ENCODE measurements at regions not wholly inside any gene's neighbourhood (a gene's known extent, or its start where the extent isn't known, plus 50 kb on each side); places are given as distances from the start of the nearest gene placed in this dataset.

- DNase-seq (ENCODE audit: insufficient read length) (no peak), FAIRE-seq (no peak)
- TF ChIP-seq TAF1 (IDR thresholded peaks at IDR 0.05; ENCODE audit: borderline replicate concordance, low read depth, low read length) (no peak), POLR2AphosphoS5 (IDR thresholded peaks at IDR 0.05; ENCODE audit: low read depth, low read length) (no peak), POLR2A (IDR thresholded peaks at IDR 0.05; ENCODE audit: low read depth, low read length) (no peak)
Observed at GRCh38 chr16:13403326-13403725, 501.9 kb downstream of the SHISA9 start.

DNA sequence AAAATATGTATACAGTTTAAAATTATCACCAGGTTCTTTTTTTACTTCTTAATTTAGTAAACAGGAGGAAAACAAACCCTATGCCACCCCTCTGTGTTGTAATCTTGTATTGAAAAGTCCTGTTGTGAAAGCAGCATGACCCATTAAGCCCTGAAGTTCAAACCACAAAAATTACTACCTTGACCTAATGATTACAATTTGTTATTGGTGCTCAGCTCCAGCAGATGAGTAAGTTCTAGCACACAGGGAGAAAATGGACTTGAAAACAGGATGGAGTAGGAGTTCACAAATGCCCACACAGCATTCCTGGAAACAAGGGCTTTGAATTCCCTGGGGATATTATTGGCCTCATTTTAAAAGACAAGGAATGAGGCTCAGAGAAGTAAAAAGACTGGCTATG, 505.8 kb upstream of the ERCC4 start:
- no peak for TF ChIP-seq POLR2A (IDR thresholded peaks at IDR 0.05; ENCODE audit: low read depth, low read length)
- TF ChIP-seq TAF1 (IDR thresholded peaks at IDR 0.05; ENCODE audit: borderline replicate concordance, low read depth, low read length), result no peak

GRCh38 chr16:13419589-13419988, 500.4 kb upstream of the ERCC4 start:
- TF ChIP-seq POLR2AphosphoS5 (IDR thresholded peaks at IDR 0.05; ENCODE audit: low read depth, low read length), result no peak
- no peak for TF ChIP-seq TAF1 (IDR thresholded peaks at IDR 0.05; ENCODE audit: borderline replicate concordance, low read depth, low read length)
- no peak for TF ChIP-seq POLR2A (IDR thresholded peaks at IDR 0.05; ENCODE audit: low read depth, low read length)
- FAIRE-seq (no peak), DNase-seq (ENCODE audit: insufficient read length) (no peak)

More for the DNA sequence above, 505.8 kb upstream of the ERCC4 start:
- DNase-seq (ENCODE audit: insufficient read length) (no peak), FAIRE-seq (no peak)

GRCh38 chr16:13421726-13422125, 498.2 kb upstream of the ERCC4 start:
- DNase-seq (ENCODE audit: insufficient read length) (no peak), FAIRE-seq (no peak)
- no peak for TF ChIP-seq POLR2AphosphoS5 (IDR thresholded peaks at IDR 0.05; ENCODE audit: low read depth, low read length)
- TF ChIP-seq TAF1 (IDR thresholded peaks at IDR 0.05; ENCODE audit: borderline replicate concordance, low read depth, low read length), result no peak
- TF ChIP-seq POLR2A (IDR thresholded peaks at IDR 0.05; ENCODE audit: low read depth, low read length), result no peak

GRCh38 chr16:13425836-13426235, 494.1 kb upstream of the ERCC4 start:
- FAIRE-seq, result no peak
- TF ChIP-seq POLR2AphosphoS5 (IDR thresholded peaks at IDR 0.05; ENCODE audit: low read depth, low read length), result no peak
- no peak for TF ChIP-seq TAF1 (IDR thresholded peaks at IDR 0.05; ENCODE audit: borderline replicate concordance, low read depth, low read length)
- no peak for TF ChIP-seq POLR2A (IDR thresholded peaks at IDR 0.05; ENCODE audit: low read depth, low read length)
- DNase-seq (ENCODE audit: insufficient read length), result no peak

- DNase-seq (ENCODE audit: insufficient read length), result no peak
Observed at GRCh38 chr16:13426269-13426668, 493.7 kb upstream of the ERCC4 start.

DNA sequence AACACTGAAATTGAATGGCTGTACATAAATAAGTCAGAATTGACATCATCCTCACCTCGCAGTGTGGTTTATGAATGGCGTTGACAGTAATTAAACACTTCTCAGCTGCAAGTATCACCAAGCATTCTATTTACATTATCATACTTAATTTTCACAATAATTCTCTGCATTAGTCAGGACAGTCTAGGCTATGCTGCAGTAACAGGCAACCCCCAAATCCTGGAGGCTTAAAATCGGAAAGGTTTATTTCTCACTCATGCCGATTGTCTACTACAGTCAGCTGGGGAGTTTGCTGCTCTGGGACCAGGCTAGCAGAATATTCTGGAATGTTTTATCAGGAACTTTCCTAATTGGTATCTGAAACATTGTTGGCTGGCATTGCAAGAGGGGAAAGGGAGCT, 493.2 kb upstream of the ERCC4 start:
- FAIRE-seq, result peak; percentile 17
- TF ChIP-seq POLR2A (IDR thresholded peaks at IDR 0.05; ENCODE audit: low read depth, low read length) (no peak), POLR2AphosphoS5 (IDR thresholded peaks at IDR 0.05; ENCODE audit: low read depth, low read length) (no peak), TAF1 (IDR thresholded peaks at IDR 0.05; ENCODE audit: borderline replicate concordance, low read depth, low read length) (no peak)

More at GRCh38 chr16:13426269-13426668, 493.7 kb upstream of the ERCC4 start:
- no peak for FAIRE-seq
- no peak for TF ChIP-seq POLR2AphosphoS5 (IDR thresholded peaks at IDR 0.05; ENCODE audit: low read depth, low read length)
- no peak for TF ChIP-seq POLR2A (IDR thresholded peaks at IDR 0.05; ENCODE audit: low read depth, low read length)

DNA sequence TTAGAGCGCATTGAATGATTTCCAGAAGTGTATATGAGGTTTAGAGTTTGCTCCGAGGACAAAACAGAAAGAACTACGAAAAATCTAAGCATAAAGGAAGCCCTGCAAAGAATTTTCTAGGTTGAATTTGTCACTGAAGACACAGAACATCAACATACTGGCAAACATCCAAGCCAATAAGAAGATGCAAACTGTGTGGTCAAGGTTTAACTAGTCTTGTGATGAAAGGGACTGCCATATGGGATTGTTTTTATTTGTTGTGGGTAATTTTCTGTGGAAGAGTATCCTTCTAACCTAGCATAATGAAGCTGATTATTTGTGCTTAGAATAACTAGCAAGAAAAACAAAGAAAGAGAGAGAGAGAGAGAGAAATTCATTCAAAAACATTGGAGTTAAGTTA, 492.0 kb upstream of the ERCC4 start:
- TF ChIP-seq TAF1 (IDR thresholded peaks at IDR 0.05; ENCODE audit: borderline replicate concordance, low read depth, low read length), result no peak
- no peak for TF ChIP-seq POLR2A (IDR thresholded peaks at IDR 0.05; ENCODE audit: low read depth, low read length)
- no peak for TF ChIP-seq POLR2AphosphoS5 (IDR thresholded peaks at IDR 0.05; ENCODE audit: low read depth, low read length)
- FAIRE-seq (peak; percentile 46), DNase-seq (ENCODE audit: insufficient read length) (no peak)

More for the DNA sequence above, 493.2 kb upstream of the ERCC4 start:
- no peak for DNase-seq (ENCODE audit: insufficient read length)

DNA sequence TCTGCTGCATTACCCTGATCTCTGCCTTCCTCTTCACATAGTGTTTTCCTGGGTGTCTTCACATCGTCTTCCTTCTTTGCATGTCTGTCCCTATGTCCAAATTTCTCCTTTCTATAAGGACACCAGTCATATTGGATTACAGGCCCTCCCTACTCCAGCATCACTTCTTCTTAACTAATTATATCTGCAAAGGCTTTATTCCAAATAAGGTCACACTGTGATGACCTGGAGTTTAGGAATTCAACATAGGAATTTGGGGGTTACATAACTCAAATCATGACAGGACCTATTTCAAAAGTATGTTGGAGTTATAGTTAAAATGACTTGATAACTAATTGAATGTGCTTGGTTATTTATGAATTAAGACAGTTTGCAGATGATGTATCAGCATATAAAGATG, 490.5 kb upstream of the ERCC4 start:
- FAIRE-seq (no peak), DNase-seq (ENCODE audit: insufficient read length) (no peak)
- TF ChIP-seq TAF1 (IDR thresholded peaks at IDR 0.05; ENCODE audit: borderline replicate concordance, low read depth, low read length) (no peak), POLR2A (IDR thresholded peaks at IDR 0.05; ENCODE audit: low read depth, low read length) (no peak), POLR2AphosphoS5 (IDR thresholded peaks at IDR 0.05; ENCODE audit: low read depth, low read length) (no peak)

- no peak for FAIRE-seq
- no peak for TF ChIP-seq TAF1 (IDR thresholded peaks at IDR 0.05; ENCODE audit: borderline replicate concordance, low read depth, low read length)
- no peak for DNase-seq (ENCODE audit: insufficient read length)
Observed at GRCh38 chr16:13435415-13435814, 484.5 kb upstream of the ERCC4 start.

GRCh38 chr16:13435873-13436474, 484.0 kb upstream of the ERCC4 start:
- no peak for TF ChIP-seq TAF1 (IDR thresholded peaks at IDR 0.05; ENCODE audit: borderline replicate concordance, low read depth, low read length)
- no peak for TF ChIP-seq POLR2A (IDR thresholded peaks at IDR 0.05; ENCODE audit: low read depth, low read length)
- no peak for TF ChIP-seq POLR2AphosphoS5 (IDR thresholded peaks at IDR 0.05; ENCODE audit: low read depth, low read length)
- no peak for DNase-seq (ENCODE audit: insufficient read length)
- peak; percentile 5 for FAIRE-seq

DNA sequence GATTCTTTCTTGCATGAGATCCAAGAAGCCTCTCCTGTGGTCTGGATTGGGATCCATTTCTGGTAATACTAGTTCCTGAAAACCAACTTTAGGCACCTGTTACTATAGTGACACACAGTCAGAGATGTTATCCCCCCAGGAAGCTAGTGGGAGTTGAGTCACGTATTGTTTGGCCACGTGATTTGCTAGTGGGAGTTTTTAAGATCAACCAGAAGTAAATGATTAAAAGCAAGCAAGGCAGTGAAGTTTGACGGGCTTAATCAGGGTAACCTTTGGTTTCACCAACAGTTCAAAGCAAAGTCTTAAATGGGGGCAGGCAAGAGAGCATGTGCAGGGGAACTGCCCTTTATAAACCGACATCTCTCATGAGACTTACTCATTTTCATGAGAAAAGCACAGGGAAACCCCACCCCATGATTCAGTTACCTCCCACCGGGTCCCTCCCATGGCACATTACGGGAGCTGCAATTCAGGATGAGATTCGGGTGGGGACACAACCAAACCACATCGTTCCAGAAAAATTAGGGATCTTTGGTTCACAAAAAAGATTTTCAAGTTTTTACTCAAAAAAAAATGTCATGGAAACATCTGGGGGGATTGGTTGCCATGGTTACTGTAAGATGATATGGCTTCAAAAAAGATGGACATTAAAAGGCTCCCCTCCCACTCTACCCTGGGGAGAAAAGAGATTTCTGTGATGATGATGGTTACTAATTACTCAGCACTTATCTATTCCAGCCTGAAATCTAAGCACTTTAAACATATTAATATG, 483.1 kb upstream of the ERCC4 start:
- DNase-seq (ENCODE audit: insufficient read length), result no peak
- TF ChIP-seq POLR2A (IDR thresholded peaks at IDR 0.05; ENCODE audit: low read depth, low read length) (no peak), TAF1 (IDR thresholded peaks at IDR 0.05; ENCODE audit: borderline replicate concordance, low read depth, low read length) (no peak), POLR2AphosphoS5 (IDR thresholded peaks at IDR 0.05; ENCODE audit: low read depth, low read length) (no peak)
- peak; percentile 78 for FAIRE-seq
